ENCODE measurements at regions not wholly inside any gene's neighbourhood (a gene's known extent, or its start where the extent isn't known, plus 50 kb on each side); places are given as distances from the start of the nearest gene placed in this dataset.
A peak's percentile ranks its signal among the peaks of the same experiment; 100 is the strongest.

GRCh38 chr2:133952420-133952819 lies 301.5 kb upstream of the MGAT5 start:
- no peak overlapping the region for H3K4me3 ChIP-seq (ENCODE audit: low read length)
- CTCF ChIA-PET = no interaction called here

DNA sequence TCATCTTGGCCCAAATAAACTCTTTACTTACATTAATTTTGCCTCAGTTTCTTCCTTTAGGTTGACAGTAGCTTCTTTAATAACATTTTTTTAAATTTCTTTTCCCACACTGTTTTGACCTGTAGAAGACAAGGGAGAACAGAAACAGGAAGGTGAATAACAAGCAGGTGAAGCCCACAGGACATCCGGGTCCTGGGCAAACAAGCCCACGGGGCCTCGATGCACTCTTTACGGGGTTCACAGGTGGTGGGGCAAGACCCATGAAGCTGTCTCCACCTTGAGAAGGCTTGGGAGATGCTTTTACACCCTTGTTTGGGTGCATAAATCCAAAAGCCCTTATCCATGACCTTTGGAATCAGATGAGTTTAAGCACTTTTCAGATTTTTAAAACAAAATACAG lies 301.0 kb upstream of the MGAT5 start:
- Histone ChIP-seq H3K4me3 (ENCODE audit: low read length) (no peak overlapping the region), H3K36me3 (ENCODE audit: control insufficient read depth in 2 of 3, insufficient read depth in 3 of 3, low read length in 3 of 3) (no peaks in the 10 kb centered on the region), H3K4me1 (ENCODE audit: control insufficient read depth in 2 of 2, insufficient read depth in 2 of 2, low read length in 2 of 2) (no peaks in the 10 kb centered on the region), H3K27me3 (ENCODE audit: control insufficient read depth in 2 of 2, insufficient read depth in 2 of 2, low read length in 2 of 2) (no peaks in the 10 kb centered on the region), H3K9me3 (ENCODE audit: control insufficient read depth in 2 of 3, low read length in 3 of 3) (no peaks in the 10 kb centered on the region), H3K27ac (ENCODE audit: low read depth, low read length) (no peak overlapping the region)
- intact Hi-C loops (cut with micrococcal nuclease) = no loop called here
- H3K27me3 Mint-ChIP-seq = peaks cover 13 to 29% (median 24%) of the 10 kb centered on the region in 5 donors
- ChIA-PET CTCF (no interaction called here), POLR2A (no interaction called here)
- no peaks in the 10 kb centered on the region for H3K36me3 Mint-ChIP-seq
- H3K4me1 Mint-ChIP-seq = peaks cover 0 to 3% (median 0%) of the 10 kb centered on the region in 7 donors
- H3K27ac Mint-ChIP-seq = no peak overlapping the region
- no peak overlapping the region for H3K4me3 Mint-ChIP-seq
- DNase-seq (no peak), ATAC-seq (no peak)
- H3K9me3 Mint-ChIP-seq = peaks cover 0 to 3% (median 0%) of the 10 kb centered on the region in 11 donors

More at GRCh38 chr2:133952420-133952819, 301.5 kb upstream of the MGAT5 start:
- peaks cover 0 to 3% (median 0%) of the 10 kb centered on the region in 7 donors for H3K4me1 Mint-ChIP-seq
- no peak overlapping the region for H3K27ac ChIP-seq (ENCODE audit: low read depth, low read length)
- no peak overlapping the region for H3K27ac Mint-ChIP-seq
- ATAC-seq (no peak), DNase-seq (no peak)
- H3K9me3 ChIP-seq (ENCODE audit: control insufficient read depth in 2 of 3, low read length in 3 of 3) = no peaks in the 10 kb centered on the region
- intact Hi-C loops (cut with micrococcal nuclease) = no loop called here
- H3K9me3 Mint-ChIP-seq = peaks cover 0 to 3% (median 0%) of the 10 kb centered on the region in 11 donors
- peaks cover 13 to 29% (median 22%) of the 10 kb centered on the region in 5 donors for H3K27me3 Mint-ChIP-seq
- POLR2A ChIA-PET = no interaction called here
- H3K36me3 Mint-ChIP-seq = no peaks in the 10 kb centered on the region
- no peaks in the 10 kb centered on the region for H3K27me3 ChIP-seq (ENCODE audit: control insufficient read depth in 2 of 2, insufficient read depth in 2 of 2, low read length in 2 of 2)
- H3K4me3 Mint-ChIP-seq = no peak overlapping the region
- H3K4me1 ChIP-seq (ENCODE audit: control insufficient read depth in 2 of 2, insufficient read depth in 2 of 2, low read length in 2 of 2) = no peaks in the 10 kb centered on the region
- H3K36me3 ChIP-seq (ENCODE audit: control insufficient read depth in 2 of 3, insufficient read depth in 3 of 3, low read length in 3 of 3) = no peaks in the 10 kb centered on the region

DNA sequence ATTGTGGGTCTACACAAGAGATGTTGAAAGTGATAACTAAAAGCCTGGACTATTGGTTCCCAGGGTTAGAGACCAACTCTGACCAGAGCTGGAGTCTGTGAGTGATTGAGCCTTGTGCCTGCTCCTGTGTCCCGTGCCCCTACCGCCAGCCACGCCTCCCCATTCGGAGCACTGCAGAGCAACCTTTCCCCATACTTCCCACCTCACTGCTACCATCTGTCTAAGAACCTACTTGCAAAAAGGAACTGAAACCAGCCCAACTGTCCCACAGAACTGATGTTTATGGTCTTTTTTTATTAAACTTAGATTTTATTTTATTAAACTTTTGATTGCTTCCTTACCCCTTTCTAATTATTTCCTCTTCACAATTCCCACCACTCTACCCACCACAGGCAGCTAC lies 300.3 kb upstream of the MGAT5 start:
- ChIA-PET CTCF (no interaction called here), POLR2A (no interaction called here)
- H3K27me3 ChIP-seq (ENCODE audit: control insufficient read depth in 2 of 2, insufficient read depth in 2 of 2, low read length in 2 of 2) = peaks cover 0 to 3% of the 10 kb centered on the region in 2 donors
- Mint-ChIP-seq H3K36me3 (no peaks in the 10 kb centered on the region), H3K9me3 (peaks cover 0 to 3% (median 0%) of the 10 kb centered on the region in 11 donors), H3K4me1 (peaks cover 0 to 3% (median 0%) of the 10 kb centered on the region in 7 donors), H3K27me3 (peaks cover 13 to 32% (median 24%) of the 10 kb centered on the region in 5 donors), H3K27ac (no peak overlapping the region), H3K4me3 (no peak overlapping the region)
- H3K9me3 ChIP-seq (ENCODE audit: control insufficient read depth in 2 of 3, low read length in 3 of 3) = no peaks in the 10 kb centered on the region
- intact Hi-C loops (cut with micrococcal nuclease) = no loop called here
- H3K27ac ChIP-seq (ENCODE audit: low read depth, low read length) = no peak overlapping the region
- ATAC-seq (no peak), DNase-seq (no peak)
- no peaks in the 10 kb centered on the region for H3K4me1 ChIP-seq (ENCODE audit: control insufficient read depth in 2 of 2, insufficient read depth in 2 of 2, low read length in 2 of 2)
- no peak overlapping the region for H3K4me3 ChIP-seq (ENCODE audit: low read length)
- H3K36me3 ChIP-seq (ENCODE audit: control insufficient read depth in 2 of 3, insufficient read depth in 3 of 3, low read length in 3 of 3) = no peaks in the 10 kb centered on the region

DNA sequence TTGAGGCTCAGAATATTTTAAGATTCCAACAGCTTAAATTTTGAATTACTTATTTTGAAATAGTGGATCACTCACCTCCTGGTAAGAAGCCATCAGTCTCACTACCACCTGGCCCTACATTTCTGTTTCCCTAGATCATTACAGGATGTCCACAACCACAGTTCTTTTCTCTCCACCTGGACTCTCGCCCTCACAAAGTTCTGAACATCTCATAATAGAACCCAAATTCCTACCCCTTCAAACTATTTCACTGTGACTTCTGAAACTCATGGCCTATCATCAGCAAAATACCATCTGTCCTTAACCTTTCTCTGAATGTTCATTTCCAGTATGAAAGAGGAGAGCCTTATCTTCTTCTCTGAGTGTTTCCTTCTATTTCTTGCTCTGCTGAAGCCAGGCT lies 299.2 kb upstream of the MGAT5 start:
- no peak for DNase-seq
- no peak overlapping the region for H3K4me3 ChIP-seq (ENCODE audit: low read length)
- no peaks in the 10 kb centered on the region for H3K36me3 ChIP-seq (ENCODE audit: control insufficient read depth in 2 of 3, insufficient read depth in 3 of 3, low read length in 3 of 3)
- H3K4me3 Mint-ChIP-seq = no peak overlapping the region
- ChIA-PET POLR2A (no interaction called here), CTCF (no interaction called here)
- peak overlapping the region in 1 of 9 donors; percentile 60 for H3K27ac Mint-ChIP-seq
- H3K9me3 Mint-ChIP-seq = peaks cover 0 to 3% (median 0%) of the 10 kb centered on the region in 11 donors
- no peak for ATAC-seq
- intact Hi-C loops (cut with micrococcal nuclease) = no loop called here
- H3K4me1 ChIP-seq (ENCODE audit: control insufficient read depth in 2 of 2, insufficient read depth in 2 of 2, low read length in 2 of 2) = no peaks in the 10 kb centered on the region
- no peak overlapping the region for H3K27ac ChIP-seq (ENCODE audit: low read depth, low read length)
- H3K4me1 Mint-ChIP-seq = peaks cover 0 to 3% (median 0%) of the 10 kb centered on the region in 7 donors
- peaks cover 0 to 3% of the 10 kb centered on the region in 2 donors for H3K27me3 ChIP-seq (ENCODE audit: control insufficient read depth in 2 of 2, insufficient read depth in 2 of 2, low read length in 2 of 2)
- no peaks in the 10 kb centered on the region for H3K9me3 ChIP-seq (ENCODE audit: control insufficient read depth in 2 of 3, low read length in 3 of 3)
- H3K36me3 Mint-ChIP-seq = no peaks in the 10 kb centered on the region
- peaks cover 13 to 32% (median 26%) of the 10 kb centered on the region in 5 donors for H3K27me3 Mint-ChIP-seq

GRCh38 chr2:133955169-133955568 lies 298.7 kb upstream of the MGAT5 start:
- intact Hi-C loops (cut with micrococcal nuclease) = no loop called here
- H3K4me1 Mint-ChIP-seq = peaks cover 0 to 3% (median 0%) of the 10 kb centered on the region in 7 donors

GRCh38 chr2:133956434-133956935 lies 297.4 kb upstream of the MGAT5 start:
- ChIA-PET POLR2A (no interaction called here), CTCF (no interaction called here)
- ATAC-seq = no peak
- Histone ChIP-seq H3K36me3 (ENCODE audit: control insufficient read depth in 2 of 3, insufficient read depth in 3 of 3, low read length in 3 of 3) (no peaks in the 10 kb centered on the region), H3K9me3 (ENCODE audit: control insufficient read depth in 2 of 3, low read length in 3 of 3) (no peaks in the 10 kb centered on the region), H3K27me3 (ENCODE audit: control insufficient read depth in 2 of 2, insufficient read depth in 2 of 2, low read length in 2 of 2) (peaks cover 0 to 3% of the 10 kb centered on the region in 2 donors), H3K4me1 (ENCODE audit: control insufficient read depth in 2 of 2, insufficient read depth in 2 of 2, low read length in 2 of 2) (no peaks in the 10 kb centered on the region), H3K27ac (ENCODE audit: low read depth, low read length) (no peak overlapping the region), H3K4me3 (ENCODE audit: low read length) (no peak overlapping the region)
- peaks cover 0 to 3% (median 0%) of the 10 kb centered on the region in 7 donors for H3K4me1 Mint-ChIP-seq
- intact Hi-C loops (cut with micrococcal nuclease) = no loop called here
- DNase-seq = no peak
- H3K27ac Mint-ChIP-seq = no peak overlapping the region
- H3K27me3 Mint-ChIP-seq = peaks cover 13 to 32% (median 26%) of the 10 kb centered on the region in 5 donors
- H3K36me3 Mint-ChIP-seq = no peaks in the 10 kb centered on the region
- H3K4me3 Mint-ChIP-seq = no peak overlapping the region
- H3K9me3 Mint-ChIP-seq = no peaks in the 10 kb centered on the region

More at GRCh38 chr2:133955169-133955568, 298.7 kb upstream of the MGAT5 start:
- H3K9me3 ChIP-seq (ENCODE audit: control insufficient read depth in 2 of 3, low read length in 3 of 3) = no peaks in the 10 kb centered on the region
- H3K4me3 ChIP-seq (ENCODE audit: low read length) = no peak overlapping the region
- no peak overlapping the region for H3K27ac ChIP-seq (ENCODE audit: low read depth, low read length)
- peak overlapping the region in 1 of 9 donors; percentile 60 for H3K27ac Mint-ChIP-seq
- no peaks in the 10 kb centered on the region for H3K4me1 ChIP-seq (ENCODE audit: control insufficient read depth in 2 of 2, insufficient read depth in 2 of 2, low read length in 2 of 2)
- ChIA-PET CTCF (no interaction called here), POLR2A (no interaction called here)
- no peaks in the 10 kb centered on the region for H3K36me3 Mint-ChIP-seq
- no peaks in the 10 kb centered on the region for H3K36me3 ChIP-seq (ENCODE audit: control insufficient read depth in 2 of 3, insufficient read depth in 3 of 3, low read length in 3 of 3)
- H3K27me3 Mint-ChIP-seq = peaks cover 13 to 32% (median 28%) of the 10 kb centered on the region in 5 donors
- ATAC-seq (no peak), DNase-seq (no peak)
- no peak overlapping the region for H3K4me3 Mint-ChIP-seq
- H3K27me3 ChIP-seq (ENCODE audit: control insufficient read depth in 2 of 2, insufficient read depth in 2 of 2, low read length in 2 of 2) = peaks cover 0 to 3% of the 10 kb centered on the region in 2 donors
- peaks cover 0 to 3% (median 0%) of the 10 kb centered on the region in 11 donors for H3K9me3 Mint-ChIP-seq

GRCh38 chr2:133957724-133958480 lies 296.0 kb upstream of the MGAT5 start:
- Mint-ChIP-seq H3K4me3 (no peak overlapping the region), H3K36me3 (no peaks in the 10 kb centered on the region), H3K4me1 (peaks cover 0 to 3% (median 0%) of the 10 kb centered on the region in 7 donors), H3K27ac (no peak overlapping the region), H3K9me3 (no peaks in the 10 kb centered on the region), H3K27me3 (peaks cover 19 to 38% (median 29%) of the 10 kb centered on the region in 5 donors)
- Histone ChIP-seq H3K4me1 (ENCODE audit: control insufficient read depth in 2 of 2, insufficient read depth in 2 of 2, low read length in 2 of 2) (no peaks in the 10 kb centered on the region), H3K9me3 (ENCODE audit: control insufficient read depth in 2 of 3, low read length in 3 of 3) (no peaks in the 10 kb centered on the region), H3K36me3 (ENCODE audit: control insufficient read depth in 2 of 3, insufficient read depth in 3 of 3, low read length in 3 of 3) (no peaks in the 10 kb centered on the region), H3K27ac (ENCODE audit: low read depth, low read length) (no peak overlapping the region), H3K4me3 (ENCODE audit: low read length) (no peak overlapping the region), H3K27me3 (ENCODE audit: control insufficient read depth in 2 of 2, insufficient read depth in 2 of 2, low read length in 2 of 2) (peaks cover 0 to 3% of the 10 kb centered on the region in 2 donors)
- POLR2A ChIA-PET = no interaction called here
- CTCF ChIA-PET = no interaction called here
- intact Hi-C loops (cut with micrococcal nuclease) = no loop called here
- DNase-seq (no peak), ATAC-seq (no peak)
